CD4-positive, alpha-beta T cell treated with Interleukin-12 subunit alpha and Interleukin-12 subunit beta, for 1 hour (primary cell): ENCODE measurements at regions not wholly inside any gene's neighbourhood (a gene's known extent, or its start where the extent isn't known, plus 50 kb on each side); places are given as distances from the start of the nearest gene placed in this dataset.

Experiments
- DNase-seq: peaks from one replicate; pipeline ENCODE4 v3.0.0-alpha.2; 2020

GRCh38 chr9:119986205-119986604 lies 593.8 kb downstream of the CDK5RAP2 start:
- DNase-seq = no peak

GRCh38 chr9:119974026-119974425 lies 604.8 kb upstream of the BRINP1 start:
- no peak for DNase-seq

GRCh38 chr9:119968836-119969707 lies 599.8 kb upstream of the BRINP1 start:
- DNase-seq = peak; percentile 24

- DNase-seq = no peak
Observed at GRCh38 chr9:119967867-119968535, 598.8 kb upstream of the BRINP1 start.

- DNase-seq = no peak
Observed at GRCh38 chr9:119963798-119964372, 594.6 kb upstream of the BRINP1 start.

GRCh38 chr9:119963258-119963797 lies 594.1 kb upstream of the BRINP1 start:
- DNase-seq = no peak

GRCh38 chr9:119961774-119962424 lies 592.7 kb upstream of the BRINP1 start:
- DNase-seq = no peak

GRCh38 chr9:119959846-119960545 lies 590.8 kb upstream of the BRINP1 start:
- no peak for DNase-seq

- DNase-seq = no peak
Observed at GRCh38 chr9:119956111-119956510, 586.9 kb upstream of the BRINP1 start.

- no peak for DNase-seq
Observed at GRCh38 chr9:119955276-119955675, 586.0 kb upstream of the BRINP1 start.

- no peak for DNase-seq
Observed at GRCh38 chr9:119951591-119951990, 582.4 kb upstream of the BRINP1 start.

- no peak for DNase-seq
Observed at GRCh38 chr9:119951090-119951489, 581.9 kb upstream of the BRINP1 start.

GRCh38 chr9:119945686-119946085 lies 576.5 kb upstream of the BRINP1 start:
- no peak for DNase-seq

GRCh38 chr9:119941091-119941490 lies 571.9 kb upstream of the BRINP1 start:
- no peak for DNase-seq

GRCh38 chr9:119938871-119939270 lies 569.6 kb upstream of the BRINP1 start:
- no peak for DNase-seq

GRCh38 chr9:119934497-119934896 lies 565.3 kb upstream of the BRINP1 start:
- DNase-seq = no peak

GRCh38 chr9:119933191-119933590 lies 564.0 kb upstream of the BRINP1 start:
- no peak for DNase-seq

- DNase-seq = no peak
Observed at GRCh38 chr9:119924736-119925135, 555.5 kb upstream of the BRINP1 start.

- no peak for DNase-seq
Observed at GRCh38 chr9:119917175-119917574, 547.9 kb upstream of the BRINP1 start.

- DNase-seq = no peak
Observed at GRCh38 chr9:119907056-119907455, 537.8 kb upstream of the BRINP1 start.

- DNase-seq = no peak
Observed at GRCh38 chr9:119905724-119906123, 536.5 kb upstream of the BRINP1 start.

- DNase-seq = no peak
Observed at GRCh38 chr9:119903851-119904250, 534.6 kb upstream of the BRINP1 start.
